ENCODE measurements at regions not wholly inside any gene's neighbourhood (a gene's known extent, or its start where the extent isn't known, plus 50 kb on each side); places are given as distances from the start of the nearest gene placed in this dataset.

DNA sequence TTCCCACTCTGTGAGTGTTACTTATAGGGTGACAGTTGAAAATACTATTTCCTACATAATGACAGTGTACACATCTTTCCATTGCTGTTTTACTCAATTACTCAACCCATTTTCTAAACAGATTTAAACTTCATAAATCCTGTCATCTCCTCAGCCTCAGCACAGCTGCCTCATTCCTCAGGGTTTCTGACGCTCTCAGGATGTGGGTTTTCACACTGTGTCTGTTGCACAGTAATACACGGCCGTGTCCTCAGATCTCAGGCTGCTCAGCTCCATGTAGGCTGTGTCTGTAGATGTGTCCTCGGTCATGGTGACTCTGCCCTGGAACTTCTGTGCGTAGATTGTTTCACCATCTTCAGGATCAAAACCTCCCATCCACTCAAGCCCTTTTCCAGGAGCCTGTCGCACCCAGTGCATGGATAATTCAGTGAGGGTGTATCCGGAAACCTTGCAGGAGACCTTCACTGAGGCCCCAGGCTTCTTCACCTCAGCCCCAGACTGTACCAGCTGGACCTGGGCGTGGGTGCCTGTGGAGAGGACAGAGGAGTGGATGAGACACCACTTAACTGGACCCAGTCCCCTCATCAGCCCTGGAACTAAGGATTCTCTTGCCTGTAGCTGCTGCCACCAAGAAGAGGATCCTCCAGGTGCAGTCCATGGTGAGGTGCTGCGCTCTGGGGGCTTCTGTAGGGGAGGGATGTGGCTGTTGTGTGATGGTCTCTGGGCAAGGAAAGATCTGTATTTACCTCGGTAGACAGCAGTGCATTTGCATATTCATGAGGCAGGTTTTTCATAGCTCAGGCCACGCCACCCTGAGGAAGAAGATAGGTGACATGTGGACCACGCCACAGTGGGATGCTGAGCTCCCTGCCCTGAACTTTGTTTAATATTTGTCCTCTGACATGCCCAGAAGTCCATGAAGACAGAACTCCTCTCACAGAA is 750.2 kb downstream of the TMEM121 start:
- TF ChIP-seq, protein P1, sequence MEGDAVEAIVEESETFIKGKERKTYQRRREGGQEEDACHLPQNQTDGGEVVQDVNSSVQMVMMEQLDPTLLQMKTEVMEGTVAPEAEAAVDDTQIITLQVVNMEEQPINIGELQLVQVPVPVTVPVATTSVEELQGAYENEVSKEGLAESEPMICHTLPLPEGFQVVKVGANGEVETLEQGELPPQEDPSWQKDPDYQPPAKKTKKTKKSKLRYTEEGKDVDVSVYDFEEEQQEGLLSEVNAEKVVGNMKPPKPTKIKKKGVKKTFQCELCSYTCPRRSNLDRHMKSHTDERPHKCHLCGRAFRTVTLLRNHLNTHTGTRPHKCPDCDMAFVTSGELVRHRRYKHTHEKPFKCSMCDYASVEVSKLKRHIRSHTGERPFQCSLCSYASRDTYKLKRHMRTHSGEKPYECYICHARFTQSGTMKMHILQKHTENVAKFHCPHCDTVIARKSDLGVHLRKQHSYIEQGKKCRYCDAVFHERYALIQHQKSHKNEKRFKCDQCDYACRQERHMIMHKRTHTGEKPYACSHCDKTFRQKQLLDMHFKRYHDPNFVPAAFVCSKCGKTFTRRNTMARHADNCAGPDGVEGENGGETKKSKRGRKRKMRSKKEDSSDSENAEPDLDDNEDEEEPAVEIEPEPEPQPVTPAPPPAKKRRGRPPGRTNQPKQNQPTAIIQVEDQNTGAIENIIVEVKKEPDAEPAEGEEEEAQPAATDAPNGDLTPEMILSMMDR (IDR thresholded peaks at IDR 0.05): no peak
- TF ChIP-seq POLR2AphosphoS5 (IDR thresholded peaks at IDR 0.05): no peak

Measured in stomach (tissue), 4 donors.